ENCODE measurements at regions not wholly inside any gene's neighbourhood (a gene's known extent, or its start where the extent isn't known, plus 50 kb on each side); places are given as distances from the start of the nearest gene placed in this dataset.

DNA sequence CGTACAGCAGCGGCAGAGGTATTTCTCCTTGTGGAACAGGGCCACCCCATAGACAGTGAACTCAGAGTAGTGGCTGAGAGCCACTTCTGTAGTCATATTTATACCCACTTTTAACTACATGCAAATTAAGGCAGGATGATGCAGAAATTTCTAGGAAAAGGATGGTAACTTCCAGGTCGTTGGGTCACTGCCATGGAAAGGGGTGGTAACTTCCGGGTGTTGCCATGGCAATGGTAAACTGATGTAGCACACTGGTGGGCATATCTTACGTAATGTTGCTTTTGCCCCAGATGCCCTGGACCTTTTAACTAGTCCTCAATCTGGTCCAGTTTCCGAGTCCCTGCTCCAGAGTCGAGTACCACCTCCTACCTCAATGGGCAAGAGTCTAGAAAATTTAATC lies 154.8 kb upstream of the AGA start:
- TF ChIP-seq POLR2A (IDR thresholded peaks at IDR 0.05; ENCODE audit: low read depth, low read length) (no peak), TAF1 (IDR thresholded peaks at IDR 0.05; ENCODE audit: borderline replicate concordance, low read depth, low read length) (no peak), POLR2AphosphoS5 (IDR thresholded peaks at IDR 0.05; ENCODE audit: low read depth, low read length) (no peak)
